Effector memory CD4-positive, alpha-beta T cell (primary cell): ENCODE measurements at regions not wholly inside any gene's neighbourhood (a gene's known extent, or its start where the extent isn't known, plus 50 kb on each side); places are given as distances from the start of the nearest gene placed in this dataset.

Experiments used
- DNase-seq, 3 donors: peaks; one replicate each; pipeline ENCODE4 v3.0.0-alpha.2; 2020
- H3K27ac ChIP-seq: 2 replicates; pipeline ENCODE4 v1.7.0; 2013; ENCODE audit warnings: mild to moderate bottlenecking, low read length, moderate library complexity; ENCODE audit not compliant: insufficient read depth, poor library complexity, severe bottlenecking
- H3K27me3 ChIP-seq: replicated peaks from 2 replicates; pipeline ENCODE4 v1.7.0; 2013; ENCODE audit warnings: mild to moderate bottlenecking, low read length; ENCODE audit not compliant: insufficient read depth, control insufficient read depth, poor library complexity, severe bottlenecking
- H3K36me3 ChIP-seq: 2 replicates; pipeline ENCODE4 v1.7.0; 2013; ENCODE audit warnings: mild to moderate bottlenecking, low read length, moderate library complexity; ENCODE audit not compliant: control insufficient read depth, insufficient read depth
- H3K4me1 ChIP-seq: 2 replicates; pipeline ENCODE4 v1.7.0; 2013; ENCODE audit warnings: low read length, mild to moderate bottlenecking; ENCODE audit not compliant: control insufficient read depth, insufficient read depth, poor library complexity, severe bottlenecking
- H3K4me3 ChIP-seq: 2 replicates; pipeline ENCODE4 v1.7.0; 2013; ENCODE audit warnings: low read length, low read depth, mild to moderate bottlenecking; ENCODE audit not compliant: insufficient read depth, poor library complexity, severe bottlenecking
- H3K9me3 ChIP-seq: 2 replicates; pipeline ENCODE4 v1.7.0; 2013; ENCODE audit warnings: mild to moderate bottlenecking, low read length, moderate library complexity; ENCODE audit not compliant: control insufficient read depth

- no peaks in the 10 kb centered on the region for H3K27me3 ChIP-seq
- H3K36me3 ChIP-seq: no peaks in the 10 kb centered on the region
- DNase-seq: no peak
- H3K4me3 ChIP-seq: no peak overlapping the region
- H3K4me1 ChIP-seq: no peaks in the 10 kb centered on the region
- H3K9me3 ChIP-seq: no peaks in the 10 kb centered on the region
- H3K27ac ChIP-seq: no peak overlapping the region
Observed at GRCh38 chr11:79925570-79925969, 484.7 kb upstream of the TENM4 start.

- H3K9me3 ChIP-seq: no peaks in the 10 kb centered on the region
- no peaks in the 10 kb centered on the region for H3K4me1 ChIP-seq
- H3K27me3 ChIP-seq: no peaks in the 10 kb centered on the region
- H3K4me3 ChIP-seq: no peak overlapping the region
- H3K27ac ChIP-seq: no peak overlapping the region
- no peaks in the 10 kb centered on the region for H3K36me3 ChIP-seq
- no peak for DNase-seq
Observed at GRCh38 chr11:79922641-79923040, 481.8 kb upstream of the TENM4 start.

GRCh38 chr11:79920480-79920879 lies 479.6 kb upstream of the TENM4 start:
- Histone ChIP-seq H3K4me3 (no peak overlapping the region), H3K27me3 (no peaks in the 10 kb centered on the region), H3K36me3 (no peaks in the 10 kb centered on the region), H3K4me1 (no peaks in the 10 kb centered on the region), H3K9me3 (no peaks in the 10 kb centered on the region), H3K27ac (no peak overlapping the region)
- no peak for DNase-seq

- DNase-seq: no peak
- no peak overlapping the region for H3K4me3 ChIP-seq
- H3K4me1 ChIP-seq: no peaks in the 10 kb centered on the region
- H3K9me3 ChIP-seq: no peaks in the 10 kb centered on the region
- no peak overlapping the region for H3K27ac ChIP-seq
- no peaks in the 10 kb centered on the region for H3K36me3 ChIP-seq
- no peaks in the 10 kb centered on the region for H3K27me3 ChIP-seq
Observed at GRCh38 chr11:79919350-79919749, 478.5 kb upstream of the TENM4 start.

- H3K27me3 ChIP-seq: no peaks in the 10 kb centered on the region
- DNase-seq: no peak
- no peaks in the 10 kb centered on the region for H3K36me3 ChIP-seq
- no peak overlapping the region for H3K4me3 ChIP-seq
- no peak overlapping the region for H3K27ac ChIP-seq
- H3K4me1 ChIP-seq: no peaks in the 10 kb centered on the region
- H3K9me3 ChIP-seq: no peaks in the 10 kb centered on the region
Observed at GRCh38 chr11:79918846-79919245, 478.0 kb upstream of the TENM4 start.

DNA sequence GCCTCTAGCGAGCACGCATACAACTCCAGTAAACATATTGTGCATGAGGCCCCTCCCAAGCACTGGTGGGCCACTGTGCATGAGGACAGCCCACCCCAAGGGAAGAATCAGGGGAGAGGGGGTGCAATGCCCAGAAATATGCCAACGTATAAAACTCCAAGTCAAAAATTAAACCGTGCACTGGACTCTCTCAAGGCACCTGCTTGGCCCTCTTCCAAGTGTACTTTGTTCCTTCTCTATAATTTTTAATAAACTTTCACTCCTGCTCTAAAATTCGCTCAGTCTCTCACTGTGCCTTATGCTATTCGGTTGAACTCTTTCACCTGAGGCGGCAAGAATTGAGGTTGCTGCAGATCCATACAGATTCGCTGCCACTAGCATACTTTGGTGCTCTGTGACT lies 465.3 kb upstream of the TENM4 start:
- Histone ChIP-seq H3K9me3 (no peaks in the 10 kb centered on the region), H3K4me3 (no peak overlapping the region), H3K4me1 (no peaks in the 10 kb centered on the region)

DNA sequence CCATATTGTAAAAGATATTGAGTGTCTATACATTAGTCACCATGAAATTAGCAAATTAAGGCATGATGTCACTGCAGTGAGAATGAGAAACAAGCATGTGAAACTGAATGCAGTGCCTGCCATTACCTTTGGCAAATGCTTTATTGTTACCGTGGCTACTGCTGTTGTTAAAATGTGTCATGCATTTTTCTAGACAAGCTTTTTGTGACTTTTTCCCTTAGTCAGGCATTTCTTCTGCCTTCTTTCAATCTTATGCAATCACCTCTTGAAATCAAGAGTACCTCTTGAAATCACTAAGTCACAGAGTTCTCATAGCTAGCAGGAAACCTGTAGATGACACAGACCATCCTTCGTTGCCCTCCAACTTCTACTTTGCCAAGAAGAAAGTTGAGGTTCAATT lies 461.7 kb upstream of the TENM4 start:
- H3K4me3 ChIP-seq: no peak overlapping the region
- no peaks in the 10 kb centered on the region for H3K36me3 ChIP-seq
- DNase-seq: no peak
- H3K9me3 ChIP-seq: no peaks in the 10 kb centered on the region
- no peaks in the 10 kb centered on the region for H3K4me1 ChIP-seq
- H3K27ac ChIP-seq: no peak overlapping the region
- H3K27me3 ChIP-seq: no peaks in the 10 kb centered on the region

More for the DNA sequence above, 465.3 kb upstream of the TENM4 start:
- H3K27me3 ChIP-seq: no peaks in the 10 kb centered on the region
- DNase-seq: no peak
- H3K36me3 ChIP-seq: no peaks in the 10 kb centered on the region
- no peak overlapping the region for H3K27ac ChIP-seq

DNA sequence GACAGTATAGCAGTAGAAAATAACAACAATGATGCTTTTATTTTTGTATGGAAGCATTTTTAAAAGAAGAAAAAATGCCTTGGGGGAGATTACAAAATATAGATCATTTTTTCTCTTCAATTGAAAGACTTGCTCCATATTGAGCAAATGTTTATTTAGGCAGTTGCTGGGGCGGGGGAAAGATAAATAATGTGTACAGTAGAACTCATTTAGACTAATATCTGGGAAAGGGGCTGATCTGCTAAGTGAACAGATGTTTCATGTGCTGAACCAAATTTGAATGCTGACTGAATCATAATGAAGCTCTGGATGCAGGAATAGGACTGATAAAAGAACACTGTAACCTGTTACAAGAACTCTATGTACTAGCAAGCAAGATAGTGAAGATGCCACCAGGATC lies 457.1 kb upstream of the TENM4 start:
- Histone ChIP-seq H3K9me3 (no peaks in the 10 kb centered on the region), H3K4me1 (no peaks in the 10 kb centered on the region)

DNA sequence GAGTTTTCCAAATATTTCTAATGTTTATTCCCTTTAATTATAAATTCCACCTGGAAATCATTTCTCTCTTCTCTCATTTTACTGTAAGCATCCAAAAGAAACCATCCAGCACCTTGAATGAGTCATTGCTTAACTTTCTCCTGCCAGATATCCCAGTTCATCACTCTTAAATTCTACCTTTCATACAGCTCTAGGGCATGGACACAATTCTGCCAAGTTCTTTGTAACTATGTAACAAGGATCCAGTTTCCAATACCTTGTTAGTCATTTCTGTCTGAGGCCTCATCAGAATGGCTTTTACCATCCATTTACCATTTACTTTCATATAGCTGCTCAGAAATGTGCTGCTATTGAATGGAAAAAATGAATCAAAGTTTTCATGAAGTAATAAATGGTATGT lies 455.4 kb upstream of the TENM4 start:
- Histone ChIP-seq H3K27ac (no peak overlapping the region), H3K27me3 (no peaks in the 10 kb centered on the region), H3K4me1 (no peaks in the 10 kb centered on the region), H3K9me3 (no peaks in the 10 kb centered on the region), H3K36me3 (no peaks in the 10 kb centered on the region), H3K4me3 (no peak overlapping the region)
- DNase-seq: no peak

More for the DNA sequence above, 457.1 kb upstream of the TENM4 start:
- Histone ChIP-seq H3K4me3 (no peak overlapping the region), H3K27me3 (no peaks in the 10 kb centered on the region), H3K27ac (no peak overlapping the region), H3K36me3 (no peaks in the 10 kb centered on the region)
- no peak for DNase-seq

- H3K36me3 ChIP-seq: no peaks in the 10 kb centered on the region
- no peaks in the 10 kb centered on the region for H3K27me3 ChIP-seq
- no peaks in the 10 kb centered on the region for H3K9me3 ChIP-seq
- H3K4me3 ChIP-seq: no peak overlapping the region
- no peak for DNase-seq
- H3K27ac ChIP-seq: no peak overlapping the region
- H3K4me1 ChIP-seq: no peaks in the 10 kb centered on the region
Observed at GRCh38 chr11:79894111-79894510, 453.3 kb upstream of the TENM4 start.

GRCh38 chr11:79890272-79890671 lies 449.4 kb upstream of the TENM4 start:
- H3K4me3 ChIP-seq: no peak overlapping the region
- no peak overlapping the region for H3K27ac ChIP-seq
- H3K27me3 ChIP-seq: no peaks in the 10 kb centered on the region
- no peaks in the 10 kb centered on the region for H3K36me3 ChIP-seq
- no peaks in the 10 kb centered on the region for H3K9me3 ChIP-seq
- no peak for DNase-seq
- H3K4me1 ChIP-seq: no peaks in the 10 kb centered on the region
